Activated CD8-positive, alpha-beta memory T cell treated with anti-CD3 and anti-CD28 coated beads for 1 hour (primary cell): ENCODE measurements at regions not wholly inside any gene's neighbourhood (a gene's known extent, or its start where the extent isn't known, plus 50 kb on each side); places are given as distances from the start of the nearest gene placed in this dataset.

Experiments used
- DNase-seq, 2 donors: peaks; one replicate each; pipeline ENCODE4 v3.0.0-alpha.2; 2020; ENCODE audit warnings: low read depth in 1 of 2; ENCODE audit errors: extremely low read depth in 1 of 2

- DNase-seq = no peak
Observed at GRCh38 chr3:66592016-66592761, 91.4 kb upstream of the LRIG1 start.

GRCh38 chr3:66592927-66593625, 92.3 kb upstream of the LRIG1 start:
- DNase-seq = no peak

- no peak for DNase-seq
Observed at GRCh38 chr3:66593978-66594377, 93.2 kb upstream of the LRIG1 start.

DNA sequence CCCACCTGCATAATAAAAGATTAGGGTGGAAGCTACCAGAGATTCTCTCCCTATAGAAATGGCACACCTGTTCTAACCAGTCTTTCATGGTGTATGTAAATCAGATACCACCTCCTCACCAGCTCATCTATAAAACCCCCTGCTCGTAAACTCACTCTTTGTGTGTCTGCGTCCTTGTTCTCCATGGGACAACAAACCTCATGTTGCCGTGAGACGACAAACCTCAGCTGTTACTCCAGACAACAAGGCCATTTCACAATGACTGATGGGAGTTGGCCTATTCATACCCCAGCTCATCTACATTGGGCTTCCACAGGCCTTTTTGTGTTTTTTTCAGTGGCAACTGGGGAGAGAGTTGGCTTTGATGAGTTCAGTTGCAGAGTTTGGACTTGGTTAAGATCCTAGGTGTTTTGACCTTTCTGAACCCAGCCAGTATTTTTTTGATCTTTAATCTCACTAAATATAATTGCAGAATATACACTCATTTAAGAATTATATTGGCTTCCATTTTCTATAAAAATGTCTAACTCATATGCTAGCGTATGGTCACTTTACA, 96.6 kb upstream of the LRIG1 start:
- DNase-seq = no peak

DNA sequence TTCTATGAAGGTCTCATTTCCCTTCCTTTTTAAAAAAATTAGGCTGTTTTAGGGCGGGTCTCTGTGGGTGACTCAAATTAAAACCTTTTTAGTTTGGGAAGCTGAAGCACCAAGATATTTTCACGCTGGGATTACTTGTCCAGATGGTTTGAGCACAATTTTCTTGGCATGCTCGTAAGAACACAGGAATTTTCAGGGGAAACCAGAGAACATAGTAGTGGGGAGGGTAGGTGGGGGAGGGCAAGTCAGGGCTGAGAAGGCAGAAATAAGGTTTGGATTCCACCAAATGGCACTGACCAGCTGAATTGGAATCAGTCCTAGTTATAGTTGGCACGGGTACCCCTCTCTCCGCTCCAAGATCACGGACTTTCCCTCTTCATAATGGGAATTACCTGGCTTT, 97.3 kb upstream of the LRIG1 start:
- DNase-seq = no peak

DNA sequence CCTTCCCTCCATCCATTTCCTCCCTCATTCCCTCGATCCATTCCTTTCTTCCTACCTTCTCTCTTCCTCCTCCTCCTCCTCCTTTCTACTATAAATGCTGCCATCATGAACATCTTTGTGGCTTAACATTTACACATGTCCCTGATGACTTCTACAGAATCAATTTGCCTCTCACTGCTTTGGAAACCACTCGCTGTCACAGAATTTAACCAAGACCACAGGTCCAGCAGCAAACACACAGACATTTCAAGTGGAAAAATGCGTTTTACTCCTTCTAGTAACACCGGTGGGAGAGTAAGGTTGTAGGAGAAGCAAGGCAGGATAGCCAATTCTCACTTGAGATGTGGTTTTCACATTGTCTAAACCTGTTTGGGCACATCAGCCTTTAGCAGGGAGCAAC, 101.4 kb upstream of the LRIG1 start:
- no peak for DNase-seq

GRCh38 chr3:66602691-66603090, 101.9 kb upstream of the LRIG1 start:
- no peak for DNase-seq

GRCh38 chr3:66603151-66603611, 102.4 kb upstream of the LRIG1 start:
- no peak for DNase-seq

DNA sequence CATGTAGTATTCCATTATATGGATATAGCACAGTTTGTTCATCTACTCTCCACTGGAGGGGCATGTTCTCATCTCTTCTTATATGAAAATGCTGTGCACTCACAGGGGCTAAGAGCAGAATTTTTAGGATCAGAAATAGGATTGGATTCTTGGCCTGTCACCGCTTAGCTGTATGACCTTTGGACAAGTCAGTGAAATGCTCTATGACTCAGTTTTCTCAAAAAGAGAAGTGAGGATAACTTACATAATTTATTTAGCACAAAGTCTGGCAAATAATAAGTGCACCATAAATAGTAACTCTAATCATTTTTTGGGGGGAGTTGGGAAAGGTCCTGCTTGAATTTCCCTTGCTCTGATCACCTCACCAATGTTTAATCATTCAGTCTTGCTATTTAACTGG, 103.7 kb upstream of the LRIG1 start:
- DNase-seq = no peak

DNA sequence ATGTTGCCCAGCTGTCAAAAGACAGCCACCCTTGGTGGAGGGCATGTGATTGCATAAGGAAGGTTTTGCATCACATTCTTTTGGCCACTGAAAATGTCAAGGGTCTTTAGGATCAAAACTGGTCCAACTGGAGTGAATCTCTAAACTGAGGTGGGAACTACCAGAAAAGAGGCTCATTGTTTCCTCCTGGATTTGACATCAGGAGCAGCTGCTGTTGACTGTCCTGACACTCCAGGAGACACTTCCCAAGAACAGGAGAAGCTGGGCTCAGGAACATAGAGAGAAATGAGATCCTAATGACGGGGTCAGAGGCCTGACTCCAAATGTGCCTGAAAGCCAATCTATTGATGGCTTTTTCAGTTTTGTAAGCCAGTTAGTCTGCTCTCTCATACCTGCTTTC, 105.3 kb upstream of the LRIG1 start:
- DNase-seq = no peak

GRCh38 chr3:66606868-66607267, 106.0 kb upstream of the LRIG1 start:
- DNase-seq = no peak

- no peak for DNase-seq
Observed at GRCh38 chr3:66609660-66610561, 109.1 kb upstream of the LRIG1 start.

- no peak for DNase-seq
Observed at GRCh38 chr3:66610562-66610909, 109.7 kb upstream of the LRIG1 start.

GRCh38 chr3:66615643-66616301, 115.0 kb upstream of the LRIG1 start:
- no peak for DNase-seq

GRCh38 chr3:66617351-66617750, 116.5 kb upstream of the LRIG1 start:
- no peak for DNase-seq

- DNase-seq = no peak
Observed at GRCh38 chr3:66618066-66618465, 117.2 kb upstream of the LRIG1 start.

- no peak for DNase-seq
Observed at GRCh38 chr3:66620296-66620695, 119.5 kb upstream of the LRIG1 start.

DNA sequence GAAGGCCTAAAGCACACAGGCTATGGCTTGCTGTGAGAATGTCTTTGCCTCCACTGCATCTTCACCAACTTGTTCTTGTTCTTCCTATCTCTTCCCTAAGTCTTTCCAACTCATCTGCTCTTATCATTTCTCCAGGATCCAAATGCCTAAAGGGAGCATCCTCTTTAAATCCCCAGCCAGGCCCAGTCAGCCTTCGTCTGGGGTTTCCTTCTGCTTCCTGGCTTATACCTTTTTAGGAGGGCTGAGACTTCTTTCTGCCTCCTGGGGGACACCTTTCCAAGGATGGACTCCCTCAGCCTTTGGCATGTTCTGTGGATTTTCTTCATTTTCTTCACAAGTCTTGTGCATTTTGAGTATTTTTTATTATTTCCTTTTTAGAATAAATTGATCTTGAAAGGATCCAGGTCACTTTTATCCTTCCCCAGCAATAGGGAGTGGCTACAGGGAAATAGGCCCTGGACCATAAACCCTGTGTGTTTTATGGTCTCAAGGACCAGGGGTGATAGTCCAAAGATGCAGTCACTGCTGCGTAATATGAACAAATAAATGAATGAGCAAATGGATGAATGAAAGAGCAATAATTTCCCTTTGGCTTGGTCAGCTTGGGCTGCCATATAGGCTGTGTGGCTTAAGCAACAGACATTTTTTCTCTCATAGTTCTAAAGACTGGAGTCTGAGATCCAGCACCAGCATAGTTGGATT, 122.1 kb upstream of the LRIG1 start:
- no peak for DNase-seq

DNA sequence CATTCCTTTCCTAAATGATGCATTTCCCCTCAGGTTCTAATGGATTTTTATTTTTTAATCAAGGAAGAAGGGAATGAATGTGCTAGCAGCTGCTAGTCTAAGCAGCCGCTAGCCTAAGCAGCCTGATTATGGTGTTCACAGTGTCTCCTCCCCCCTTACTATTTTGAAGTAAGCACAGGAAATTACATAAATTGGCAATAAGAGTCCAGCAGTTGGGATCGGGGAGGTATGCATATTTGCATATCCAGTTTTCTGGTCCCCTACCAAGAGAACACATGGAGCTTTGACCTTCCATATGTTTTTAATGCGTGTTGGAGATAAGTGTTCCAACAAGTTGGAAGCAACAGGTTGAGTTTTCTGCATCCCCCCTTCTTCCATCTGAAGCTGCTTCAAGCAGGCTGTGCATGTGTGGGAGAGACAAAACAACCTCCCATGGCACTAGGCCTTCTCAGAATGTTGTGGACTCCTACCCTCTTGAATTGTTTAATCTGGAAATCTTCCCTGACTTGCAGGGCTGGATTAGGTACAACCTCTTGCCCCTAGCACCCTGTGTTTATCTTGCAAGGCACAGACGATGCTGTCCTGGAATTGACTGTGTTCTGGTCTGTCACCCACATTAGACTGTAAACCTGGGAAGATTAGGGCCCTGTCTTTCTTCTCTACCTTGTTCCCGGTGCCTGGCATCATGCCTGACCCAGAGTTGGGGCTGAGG, 124.8 kb upstream of the LRIG1 start:
- DNase-seq = no peak
